ENCODE measurements at regions not wholly inside any gene's neighbourhood (a gene's known extent, or its start where the extent isn't known, plus 50 kb on each side); places are given as distances from the start of the nearest gene placed in this dataset.

DNA sequence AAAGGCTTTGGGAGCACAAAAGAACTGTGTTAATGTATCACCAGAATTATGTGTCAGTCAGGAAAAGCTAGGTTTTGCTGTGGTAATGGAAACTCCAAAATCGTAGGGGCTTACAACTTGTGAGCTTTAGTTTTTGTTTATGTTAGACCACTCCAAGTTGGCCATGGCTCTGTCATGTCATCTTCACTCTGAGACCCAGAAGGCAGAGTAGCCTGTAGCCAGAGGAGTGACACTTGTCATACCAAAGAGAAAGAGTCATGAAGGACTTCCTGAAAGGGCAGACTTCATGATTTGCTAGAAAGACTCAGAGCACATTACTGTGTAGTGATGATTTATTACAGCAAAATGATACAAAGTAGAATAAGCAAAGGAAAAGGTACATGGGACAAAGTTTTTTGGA is 133.6 kb upstream of the SSTR1 start:
- peak; percentile 31 for DNase-seq

DNA sequence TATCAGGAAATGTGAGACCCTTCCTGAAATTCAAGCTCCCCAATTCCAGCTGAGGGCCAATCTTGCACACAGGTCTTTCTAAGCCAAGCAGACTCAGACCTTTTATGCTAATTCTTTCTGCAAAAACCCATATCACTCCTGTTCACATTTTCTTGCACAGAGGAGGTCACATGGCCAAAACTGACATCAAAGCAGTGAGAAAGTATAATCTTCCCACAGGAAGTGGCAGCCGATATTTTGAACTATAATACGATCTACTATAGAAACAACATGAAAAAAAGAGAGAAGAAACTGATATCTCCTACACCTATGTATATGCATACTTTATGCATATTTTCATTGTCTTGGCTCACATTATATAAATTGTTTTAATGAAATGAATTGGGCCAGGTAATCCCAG is 132.9 kb upstream of the SSTR1 start:
- DNase-seq, result no peak

DNA sequence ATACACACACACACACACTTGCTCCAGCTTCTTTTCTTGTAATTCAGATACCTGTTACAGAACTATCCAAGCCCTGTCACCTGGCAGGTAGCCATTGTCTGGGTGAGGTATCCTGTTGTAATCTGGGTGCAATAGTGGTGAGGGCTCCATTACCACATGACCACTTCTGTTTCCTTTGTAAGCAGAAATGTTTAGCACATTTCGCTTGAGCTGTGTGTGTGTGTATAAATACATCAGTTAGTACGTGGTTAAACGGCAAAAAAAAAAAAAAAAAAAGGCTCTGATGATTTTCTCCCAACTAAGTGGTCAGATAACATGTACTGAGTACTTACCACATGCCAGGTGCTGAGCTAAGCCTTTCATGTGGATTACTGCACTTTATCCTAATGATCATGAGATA is 129.3 kb upstream of the SSTR1 start:
- DNase-seq, result no peak

DNA sequence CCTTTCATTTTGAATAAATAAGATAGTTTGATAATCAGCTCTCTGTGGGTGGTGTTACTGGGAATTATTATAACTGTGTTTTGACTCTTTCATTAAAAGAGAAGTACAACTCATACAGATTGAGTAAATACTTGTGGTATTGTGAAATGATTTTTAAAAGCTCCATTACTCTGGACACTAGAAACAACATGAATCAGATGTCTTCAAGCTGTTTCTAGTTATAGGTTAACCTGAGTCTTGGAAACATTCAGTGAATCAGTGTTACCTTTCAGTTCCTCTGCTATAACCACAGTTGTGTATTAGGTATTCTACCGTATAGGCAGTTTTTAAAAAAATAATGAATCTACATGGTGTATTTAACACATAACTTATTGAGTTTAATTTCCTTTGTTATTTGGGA is 128.4 kb upstream of the SSTR1 start:
- DNase-seq, result no peak

DNA sequence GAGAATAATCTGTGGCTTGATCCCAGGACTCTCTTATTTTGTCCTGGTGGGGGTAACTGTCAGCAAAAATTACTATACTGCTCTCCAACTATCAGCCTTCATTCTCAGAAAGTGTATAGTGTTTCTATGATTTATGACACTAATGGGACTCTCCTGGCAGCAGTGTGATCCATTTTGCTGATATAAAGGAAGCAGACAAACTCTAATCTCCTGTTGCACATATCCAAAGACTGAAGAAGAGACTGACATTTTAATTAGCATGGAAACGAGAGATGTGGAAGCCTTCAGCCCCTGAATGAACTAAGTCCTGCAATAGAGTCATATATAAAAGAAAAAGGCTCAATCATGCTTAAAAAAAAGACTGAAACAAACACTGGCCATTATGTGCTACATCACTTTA is 127.8 kb upstream of the SSTR1 start:
- no peak for DNase-seq

DNA sequence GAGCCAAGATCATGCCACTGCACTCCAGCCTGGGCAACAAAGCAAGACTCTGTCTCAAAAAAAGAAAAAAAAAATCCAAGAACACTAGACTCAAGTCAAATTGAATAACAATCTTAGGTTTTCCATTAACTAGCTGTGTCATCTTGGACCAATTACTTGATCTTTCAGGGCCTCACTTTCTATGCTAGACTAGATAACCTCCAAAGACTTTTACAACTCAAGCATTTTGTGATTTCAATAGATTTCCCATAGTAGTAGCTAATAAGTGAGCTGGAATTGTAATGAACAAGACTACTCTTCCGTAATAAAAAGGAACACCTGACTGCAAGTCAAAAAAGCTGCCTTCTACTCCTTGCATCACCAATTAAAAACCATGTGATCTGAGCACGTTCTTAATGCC is 127.0 kb upstream of the SSTR1 start:
- no peak for DNase-seq

DNA sequence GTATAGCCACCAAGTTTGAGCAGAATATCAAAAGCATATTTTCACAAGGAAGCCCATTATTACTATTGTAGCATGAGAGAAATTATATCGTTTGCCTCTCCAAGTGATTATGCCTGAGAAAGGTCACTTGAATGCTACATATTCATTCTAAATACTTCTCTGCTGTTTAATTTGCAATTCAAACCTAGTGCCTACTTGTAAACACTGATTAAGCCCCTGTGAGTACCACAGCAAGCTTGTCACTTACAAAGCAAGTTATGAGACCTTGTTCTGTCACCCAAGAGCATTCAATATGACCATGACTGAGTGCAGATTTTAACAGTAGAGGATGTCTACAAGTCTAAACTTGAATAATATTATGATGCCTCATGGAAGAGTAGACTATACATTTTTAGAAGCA is 124.7 kb upstream of the SSTR1 start:
- no peak for DNase-seq

DNA sequence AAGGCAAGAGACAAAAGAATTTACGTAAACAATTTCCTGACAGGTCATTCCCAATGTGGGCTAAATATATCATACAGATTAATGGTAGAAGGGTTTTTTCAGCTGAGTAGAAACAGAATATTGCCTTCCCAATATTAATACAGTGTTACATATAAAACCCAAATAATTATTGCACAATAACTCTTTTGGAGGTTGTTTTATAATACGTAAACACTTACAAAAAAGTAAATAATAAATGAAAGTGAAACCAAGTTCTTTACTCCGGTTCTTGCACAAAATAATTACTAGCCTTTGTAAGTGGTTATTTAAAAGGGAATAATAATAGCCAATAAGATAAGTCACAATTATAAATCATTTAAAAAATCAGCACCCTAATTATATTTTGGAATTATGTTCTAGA is 118.6 kb upstream of the SSTR1 start:
- no peak for DNase-seq

DNA sequence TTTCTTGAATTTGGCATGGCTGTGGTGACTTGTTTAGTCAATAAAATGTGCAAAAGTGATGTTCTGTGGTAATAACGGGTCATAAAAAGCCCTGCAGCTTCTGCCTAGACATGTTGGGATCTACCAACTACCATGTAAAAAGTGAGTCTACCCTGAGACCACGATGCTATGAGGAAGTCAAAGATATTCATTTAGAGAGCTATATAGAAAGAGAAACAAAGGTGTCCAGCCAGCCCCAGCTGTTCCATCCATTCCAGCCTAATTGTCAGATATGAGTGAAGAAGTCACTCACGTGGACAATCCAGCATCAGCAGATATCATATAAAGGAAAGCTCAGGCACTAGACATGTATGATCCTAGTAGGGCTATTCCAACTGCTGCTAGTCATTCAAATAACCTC is 117.2 kb upstream of the SSTR1 start:
- no peak for DNase-seq

DNA sequence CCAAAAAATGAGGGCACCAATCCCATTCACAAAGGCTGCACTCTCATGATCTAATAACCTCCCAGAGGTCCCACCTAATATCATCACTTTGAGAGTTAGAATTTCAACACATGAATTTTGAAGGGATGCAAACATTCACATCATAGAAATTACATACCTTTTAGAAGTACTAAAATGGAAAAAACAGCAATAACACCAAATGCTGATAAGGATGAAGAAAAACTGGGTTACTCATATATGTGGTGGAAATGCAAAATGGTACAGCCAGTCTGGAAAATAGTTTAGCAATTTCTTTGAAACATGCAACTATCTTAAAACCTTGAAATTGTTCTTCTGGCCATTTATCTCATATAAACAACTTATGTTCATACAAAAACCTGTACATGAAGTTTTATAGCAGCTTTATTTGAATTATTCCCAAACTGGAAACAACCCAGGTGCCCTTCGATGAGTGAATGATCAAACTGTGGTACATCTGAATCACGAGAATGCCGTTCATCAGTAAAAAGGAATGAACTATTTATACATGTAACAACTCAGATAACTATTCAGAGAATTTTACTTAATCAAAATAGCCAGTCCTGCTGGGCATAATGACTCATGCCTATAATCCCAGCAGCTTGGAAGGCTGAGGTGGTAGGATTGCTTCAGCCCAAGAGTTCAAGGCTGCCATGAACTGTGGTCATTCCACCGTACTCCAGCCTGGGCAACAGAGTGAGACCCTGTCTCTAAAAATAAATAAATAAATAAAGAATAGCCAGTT is 109.4 kb upstream of the SSTR1 start:
- peak; percentile 95 for DNase-seq

DNA sequence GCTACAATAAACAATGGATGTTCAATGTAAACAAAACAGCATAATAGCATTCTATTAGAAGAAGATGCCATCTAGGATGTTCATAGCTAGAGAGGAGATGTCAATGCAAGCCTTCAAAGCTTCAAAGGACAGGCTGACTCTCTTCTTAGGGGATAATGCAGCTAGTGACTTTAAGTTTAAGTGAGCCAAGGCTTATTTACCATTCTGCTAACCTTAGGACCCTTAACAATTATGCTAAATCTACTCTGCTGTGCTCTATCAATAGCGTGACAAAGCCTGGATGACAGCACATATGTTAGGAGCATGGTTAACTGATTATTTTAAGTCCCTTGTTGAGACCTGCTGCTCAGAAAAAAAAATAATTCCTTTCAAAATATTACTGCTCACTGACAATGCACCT is 106.0 kb upstream of the SSTR1 start:
- no peak for DNase-seq

DNA sequence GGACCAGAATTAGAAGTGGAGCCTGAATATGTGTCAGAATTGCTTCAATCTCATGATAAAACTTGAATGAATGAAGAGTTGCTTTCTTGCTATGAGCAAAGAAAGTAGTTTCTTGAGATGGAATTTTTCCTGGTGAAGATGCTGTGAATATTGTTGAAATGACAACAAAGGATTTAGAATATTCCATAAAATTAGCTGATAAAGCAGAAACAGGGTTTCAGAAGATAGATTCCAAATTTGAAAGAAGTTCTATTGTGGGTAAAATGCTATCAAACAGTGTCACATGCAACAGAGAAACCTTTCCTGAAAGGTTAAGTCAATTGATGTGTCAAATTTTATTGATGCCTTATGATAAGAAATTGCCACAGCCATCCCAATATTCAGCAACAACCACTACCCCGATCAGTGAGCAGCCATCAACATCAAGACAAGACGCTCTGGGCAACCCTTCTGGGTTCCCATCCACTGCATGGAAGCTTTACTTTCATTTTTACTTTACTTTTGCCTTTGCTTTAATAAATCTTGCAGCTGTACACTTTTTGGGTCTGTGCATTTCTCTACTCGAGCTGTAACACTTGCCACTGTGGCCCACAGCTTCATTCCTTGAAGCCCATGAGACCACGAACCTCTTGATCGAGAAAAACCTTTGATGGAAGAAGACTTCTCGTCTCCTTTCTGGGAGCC is 104.0 kb upstream of the SSTR1 start:
- no peak for DNase-seq

DNA sequence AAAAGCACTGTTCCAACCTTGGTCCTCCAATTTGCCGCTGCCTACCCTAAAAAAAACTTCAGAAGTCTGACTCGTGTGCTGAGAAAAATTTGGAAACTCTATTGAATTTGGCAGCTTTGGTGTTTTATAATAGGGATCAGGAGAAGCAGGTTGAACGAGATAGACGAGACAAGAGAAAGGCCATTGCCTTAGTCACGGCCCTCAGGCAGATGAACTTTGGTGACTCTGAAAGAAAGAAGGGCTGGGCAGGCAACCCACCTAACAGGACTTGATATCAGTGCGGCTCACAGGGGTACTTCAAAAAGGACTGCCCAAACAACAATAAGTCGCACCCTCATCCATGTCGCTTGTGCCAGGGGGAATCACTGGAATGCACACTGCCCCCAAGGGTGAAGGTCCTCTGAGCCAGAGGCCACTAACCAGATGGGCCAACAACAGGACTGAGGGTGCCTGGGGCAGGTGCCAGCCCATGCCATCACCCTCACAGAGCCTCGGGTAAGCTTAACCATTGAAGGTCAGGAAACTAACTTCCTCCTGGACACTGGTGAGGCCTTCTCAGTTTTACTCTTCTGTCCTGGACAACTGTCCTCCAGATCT is 102.5 kb upstream of the SSTR1 start:
- DNase-seq, result no peak

DNA sequence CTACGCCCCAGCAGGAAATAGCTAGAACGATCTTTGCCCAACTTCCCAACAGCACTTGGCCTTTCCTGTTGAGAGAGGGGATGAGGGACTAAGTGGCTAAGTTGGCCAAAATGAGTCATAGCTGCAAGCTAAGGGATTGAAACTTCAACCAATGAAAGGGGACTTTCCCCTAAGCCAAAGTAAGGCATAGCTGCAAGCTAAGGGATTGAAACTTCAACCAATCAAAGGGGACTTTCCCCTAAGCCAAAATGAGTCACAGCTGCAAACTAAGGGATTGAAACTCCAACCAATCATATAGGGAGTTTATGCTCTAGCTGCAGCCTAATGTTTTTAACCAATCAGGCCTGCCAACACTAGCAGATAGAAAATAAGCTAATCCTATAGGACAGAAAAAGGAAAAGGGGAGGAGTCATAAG is 100.5 kb upstream of the SSTR1 start:
- peak; percentile 16 for DNase-seq

DNA sequence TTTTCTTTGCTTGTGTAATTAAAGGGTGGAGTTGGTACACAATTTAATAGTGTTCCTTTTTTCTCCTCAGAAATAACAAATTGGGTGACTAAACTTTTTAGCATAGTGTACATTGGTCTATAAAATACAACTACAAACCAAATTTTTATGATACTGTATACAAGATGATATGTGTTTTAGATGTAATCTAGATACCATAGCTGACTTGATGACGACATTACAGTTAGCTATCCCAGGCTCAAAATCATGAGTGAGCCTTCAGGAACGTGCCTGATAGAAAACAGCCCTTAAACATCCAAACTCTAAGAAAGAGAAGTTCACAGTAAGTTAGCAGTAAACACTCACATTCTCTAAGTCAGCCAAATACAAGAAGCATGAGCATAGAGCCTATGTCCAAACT is 99.0 kb upstream of the SSTR1 start:
- DNase-seq, result peak; percentile 91

DNA sequence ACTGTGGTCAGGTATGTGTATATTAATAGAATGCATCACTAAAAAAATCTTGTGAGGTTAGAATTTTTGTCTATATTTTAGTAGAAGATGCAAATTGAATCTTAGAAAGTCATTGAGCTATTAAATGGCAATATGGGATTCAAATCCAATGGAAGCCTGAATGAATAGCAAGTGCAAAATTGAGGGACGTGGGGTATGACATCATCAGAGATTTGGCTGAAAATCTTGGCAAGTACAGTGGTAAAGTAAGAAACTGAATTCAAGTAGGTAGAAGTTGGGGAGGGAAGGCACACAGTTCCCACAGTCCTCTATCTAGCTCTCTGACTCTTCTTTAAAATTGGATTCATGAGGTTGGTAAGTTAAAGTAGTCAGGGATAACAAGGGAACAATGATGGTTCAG is 97.4 kb upstream of the SSTR1 start:
- no peak for DNase-seq

DNA sequence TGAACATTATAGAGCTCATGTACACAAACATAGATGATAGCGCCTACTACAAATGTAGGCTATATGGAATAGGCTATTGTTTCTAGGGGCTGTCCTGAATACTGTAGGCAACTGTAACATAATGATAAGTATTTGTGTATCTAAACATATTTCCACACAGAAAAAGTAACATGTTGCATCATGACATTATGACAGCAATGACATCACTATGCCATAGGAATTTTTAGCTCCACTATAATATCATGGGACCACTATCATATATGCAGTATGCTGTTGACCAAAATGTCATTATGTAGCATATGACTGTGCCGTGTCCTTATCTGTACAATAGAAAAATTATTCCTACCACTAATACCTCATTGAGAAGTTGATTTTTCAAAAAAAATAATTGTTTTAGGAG is 96.7 kb upstream of the SSTR1 start:
- DNase-seq, result no peak

DNA sequence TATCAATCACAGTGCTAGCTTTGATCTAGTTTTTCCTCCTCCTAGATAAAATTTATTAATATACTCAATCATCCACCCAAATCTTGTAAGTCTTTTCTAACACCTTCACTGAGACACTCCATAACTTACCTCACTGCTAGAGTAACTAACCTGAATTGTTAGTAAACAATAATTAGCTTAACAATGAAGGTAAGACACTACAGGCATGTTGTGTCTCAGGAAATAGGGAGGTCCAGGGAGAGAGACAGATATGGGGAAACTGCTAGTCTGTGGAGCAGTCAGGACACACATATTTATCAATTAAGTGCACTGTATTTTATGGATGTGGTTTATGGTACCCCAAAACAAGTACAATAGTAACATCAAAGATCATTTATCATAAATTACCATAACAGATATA is 94.2 kb upstream of the SSTR1 start:
- DNase-seq, result no peak

DNA sequence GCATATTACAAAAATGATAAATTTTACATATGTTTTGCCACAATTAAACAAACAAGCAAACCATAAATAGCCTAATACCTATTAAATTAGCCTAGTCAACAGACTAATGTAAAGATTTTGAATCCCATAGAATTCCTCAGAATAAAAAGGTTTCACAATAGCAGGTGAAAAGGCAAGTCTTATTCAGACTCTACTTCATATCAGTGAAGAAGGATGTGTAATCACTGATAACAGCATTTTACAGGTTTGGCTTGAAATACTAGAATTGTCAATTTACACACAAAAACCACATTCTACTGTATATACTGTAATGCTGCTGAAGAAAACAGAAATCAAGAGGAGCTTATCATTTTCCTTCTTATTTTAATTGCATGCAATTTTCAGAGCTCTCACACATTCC is 90.8 kb upstream of the SSTR1 start:
- DNase-seq, result no peak

DNA sequence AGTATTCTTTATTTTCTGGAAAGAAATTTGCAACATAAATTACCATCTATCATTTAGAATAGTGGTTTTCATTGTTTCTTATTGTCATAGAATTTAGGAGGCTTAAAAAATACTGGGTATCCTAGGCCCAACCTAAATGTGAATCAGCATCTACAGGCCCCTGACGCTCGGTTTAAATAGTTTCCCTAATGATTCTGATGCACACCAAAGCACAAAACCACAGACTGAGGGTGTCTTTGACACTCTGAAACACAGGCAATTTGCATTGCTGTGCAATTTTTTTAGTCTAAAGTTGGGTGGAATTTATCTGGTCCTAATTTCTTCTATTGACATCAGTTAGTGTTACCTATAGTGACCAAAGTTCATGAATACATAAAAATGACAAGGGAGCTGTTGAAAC is 87.6 kb upstream of the SSTR1 start:
- DNase-seq, result no peak

DNA sequence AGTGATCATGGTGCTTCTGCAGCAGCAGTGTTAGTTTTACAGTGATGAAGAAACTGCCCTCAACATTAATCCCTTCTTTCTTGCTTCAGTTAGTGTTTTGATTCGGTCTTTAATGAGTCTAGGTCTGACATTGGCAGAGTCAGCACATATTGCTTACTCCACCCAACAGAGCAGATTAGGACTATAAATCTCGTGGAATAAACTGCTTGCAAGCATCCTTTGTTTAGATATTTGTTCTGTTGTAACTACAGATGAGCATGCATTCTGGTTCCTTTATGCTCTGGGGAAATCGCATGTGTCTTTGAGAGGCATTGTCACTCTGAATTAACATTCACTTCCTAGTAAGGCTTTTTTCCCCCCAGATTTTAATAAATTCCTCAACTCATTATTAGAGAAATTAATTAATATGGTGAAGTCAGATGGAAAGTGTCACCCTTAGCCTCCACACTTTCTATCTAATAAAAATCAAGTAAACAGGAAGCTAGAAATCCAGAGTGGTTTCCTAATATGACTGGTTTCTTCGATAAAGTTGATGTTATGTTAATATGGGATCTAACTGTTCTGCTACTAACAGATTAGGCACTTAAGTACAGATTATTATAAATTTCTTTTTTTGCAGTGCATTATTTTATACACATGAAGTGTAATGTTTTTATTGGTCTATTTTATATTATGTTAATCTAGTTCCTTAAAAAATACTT is 86.2 kb upstream of the SSTR1 start:
- no peak for DNase-seq

DNA sequence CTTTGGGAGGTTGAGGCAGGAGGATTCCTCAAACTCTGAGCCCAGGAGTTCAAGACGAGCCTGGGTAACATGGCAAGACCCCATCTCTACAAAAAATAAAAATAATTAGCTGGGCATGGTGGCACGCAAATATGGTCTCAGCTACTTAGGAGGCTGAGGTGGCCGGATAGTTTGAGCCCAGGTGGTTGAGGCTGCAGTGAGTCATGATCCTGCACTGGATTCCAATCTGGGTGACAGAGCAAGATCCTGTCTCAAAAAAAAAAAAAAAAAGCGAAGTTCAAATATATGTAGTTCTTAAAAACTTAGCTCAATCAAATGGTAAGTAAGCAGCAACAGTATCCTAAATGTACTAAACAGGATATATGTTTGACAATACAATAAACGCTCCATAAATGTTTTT is 85.5 kb upstream of the SSTR1 start:
- DNase-seq, result peak; percentile 70

DNA sequence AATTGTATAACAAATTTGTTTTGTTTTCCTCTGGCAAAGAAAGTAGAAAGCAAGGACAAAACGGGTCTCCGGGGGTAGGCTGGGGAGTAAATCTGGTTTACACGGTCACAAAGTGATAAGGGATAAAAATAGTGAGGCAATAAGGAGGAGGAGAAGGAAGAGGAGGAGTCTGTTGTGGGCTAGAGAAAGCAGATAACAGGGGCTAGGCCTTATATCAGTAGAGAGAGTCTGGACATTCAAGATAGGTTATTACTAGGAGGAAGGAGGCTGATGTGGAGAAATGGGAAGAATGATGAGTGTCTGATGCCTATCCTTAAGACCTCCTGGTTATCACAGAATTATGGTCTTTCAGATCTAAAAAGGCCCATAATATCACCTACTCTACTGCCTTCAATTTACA is 83.2 kb upstream of the SSTR1 start:
- DNase-seq, result no peak

DNA sequence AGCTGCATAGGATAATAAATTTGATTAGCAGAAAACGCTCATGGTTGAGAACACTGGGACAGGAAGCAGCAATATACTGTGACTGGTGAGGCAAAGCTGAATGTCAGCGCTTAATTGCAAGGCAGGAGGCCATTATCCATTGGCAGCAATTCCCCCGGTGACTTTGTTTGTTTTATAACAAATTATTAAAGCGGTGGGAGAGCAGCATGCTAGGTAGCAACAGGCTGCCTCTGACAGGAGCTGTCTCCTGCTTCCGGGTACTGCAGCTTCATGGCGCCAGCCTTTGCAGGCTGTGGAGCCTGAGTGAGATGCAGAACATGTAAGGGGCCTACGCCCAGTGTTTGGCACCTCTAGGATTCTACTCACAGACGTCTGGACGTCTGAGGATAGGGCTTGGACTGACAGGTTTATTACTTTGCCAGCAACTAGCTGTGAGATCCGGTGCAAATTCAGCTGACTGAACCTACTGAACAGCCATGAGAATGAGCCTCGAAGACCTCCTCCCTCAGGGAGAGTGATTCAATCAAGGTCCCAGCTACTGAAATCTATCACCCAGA is 82.1 kb upstream of the SSTR1 start:
- no peak for DNase-seq
